ENCODE measurements at regions not wholly inside any gene's neighbourhood (a gene's known extent, or its start where the extent isn't known, plus 50 kb on each side); places are given as distances from the start of the nearest gene placed in this dataset.

- no peak overlapping the region for H3K27ac ChIP-seq
- H3K4me3 ChIP-seq: no peak overlapping the region
- TF ChIP-seq CTCF (IDR thresholded peaks at IDR 0.05): no peak
- DNase-seq (no peak), ATAC-seq (no peak)
- no peaks in the 10 kb centered on the region for H3K9me3 ChIP-seq
- intact Hi-C loops (cut with DNase I): loop anchor here in 2 of 10 donors (5.0 to 10.0 kb wide), 2 partner anchors 44 to 374 kb away; partner anchors contain the start of gene NRP1 (in 1 of the 2)
- no peaks in the 10 kb centered on the region for H3K27me3 ChIP-seq
- 90 to 94% methylated on average over 5 of the region's 5 CpGs for WGBS, 2 donors
- H3K4me1 ChIP-seq: peaks cover 0 to 27% (median 19%) of the 10 kb centered on the region in 9 donors
- H3K36me3 ChIP-seq: no peaks in the 10 kb centered on the region
Measured at GRCh38 chr10:33708561-33708960, 374.1 kb upstream of the NRP1 start.

- Histone ChIP-seq H3K4me1 (peaks cover 0 to 33% (median 21%) of the 10 kb centered on the region in 9 donors), H3K27ac (peak overlapping the region in 3 of 10 donors; percentile 19 to 32 (median 30)), H3K9me3 (no peaks in the 10 kb centered on the region), H3K4me3 (no peak overlapping the region), H3K27me3 (no peaks in the 10 kb centered on the region), H3K36me3 (no peaks in the 10 kb centered on the region)
- DNase-seq (no peak), ATAC-seq (peak in 1 of 8 donors; percentile 29)
- 42 to 52% methylated on average over 1 of the region's 1 CpG for WGBS, 2 donors
- no peak for TF ChIP-seq CTCF (IDR thresholded peaks at IDR 0.05)
- intact Hi-C loops (cut with DNase I): loop anchor here in 2 of 10 donors (5.0 to 10.0 kb wide), 2 partner anchors 46 to 372 kb away; partner anchors contain the start of gene NRP1 (in 1 of the 2)
Measured at GRCh38 chr10:33706746-33707145, 372.3 kb upstream of the NRP1 start.

GRCh38 chr10:33706191-33706590 is 371.7 kb upstream of the NRP1 start:
- Histone ChIP-seq H3K4me3 (no peak overlapping the region), H3K36me3 (no peaks in the 10 kb centered on the region), H3K27me3 (no peaks in the 10 kb centered on the region), H3K4me1 (peaks cover 0 to 33% (median 21%) of the 10 kb centered on the region in 9 donors), H3K9me3 (no peaks in the 10 kb centered on the region), H3K27ac (peak overlapping the region in 4 of 10 donors; percentile 19 to 48 (median 31))
- WGBS, 2 donors: 45 to 47% methylated on average over 3 of the region's 3 CpGs
- ATAC-seq (peak in 3 of 8 donors; percentile 68 to 83 (median 77)), DNase-seq (peak in 1 of 2 donors; percentile 23)
- intact Hi-C loops (cut with DNase I): loop anchor here in 2 of 10 donors (5.0 to 10.0 kb wide), 2 partner anchors 46 to 371 kb away; partner anchors contain the start of gene NRP1 (in 1 of the 2)
- TF ChIP-seq CTCF (IDR thresholded peaks at IDR 0.05): no peak

GRCh38 chr10:33704214-33704830 is 369.9 kb upstream of the NRP1 start:
- intact Hi-C loops (cut with DNase I): loop anchor here in 1 of 10 donors (10.0 kb wide), 1 partner anchor 370 kb away; the partner anchor contains the start of gene NRP1
- DNase-seq (no peak), ATAC-seq (peak in 1 of 8 donors; percentile 49)
- peak overlapping the region in 1 of 10 donors; percentile 51 for H3K27ac ChIP-seq
- no peak for TF ChIP-seq CTCF (IDR thresholded peaks at IDR 0.05)
- H3K9me3 ChIP-seq: no peaks in the 10 kb centered on the region
- peaks cover 0 to 33% (median 21%) of the 10 kb centered on the region in 9 donors for H3K4me1 ChIP-seq
- 93 to 94% methylated on average over 4 of the region's 4 CpGs for WGBS, 2 donors
- no peak overlapping the region for H3K4me3 ChIP-seq
- H3K36me3 ChIP-seq: no peaks in the 10 kb centered on the region
- no peaks in the 10 kb centered on the region for H3K27me3 ChIP-seq
